ENCODE measurements at regions not wholly inside any gene's neighbourhood (a gene's known extent, or its start where the extent isn't known, plus 50 kb on each side); places are given as distances from the start of the nearest gene placed in this dataset.

DNA sequence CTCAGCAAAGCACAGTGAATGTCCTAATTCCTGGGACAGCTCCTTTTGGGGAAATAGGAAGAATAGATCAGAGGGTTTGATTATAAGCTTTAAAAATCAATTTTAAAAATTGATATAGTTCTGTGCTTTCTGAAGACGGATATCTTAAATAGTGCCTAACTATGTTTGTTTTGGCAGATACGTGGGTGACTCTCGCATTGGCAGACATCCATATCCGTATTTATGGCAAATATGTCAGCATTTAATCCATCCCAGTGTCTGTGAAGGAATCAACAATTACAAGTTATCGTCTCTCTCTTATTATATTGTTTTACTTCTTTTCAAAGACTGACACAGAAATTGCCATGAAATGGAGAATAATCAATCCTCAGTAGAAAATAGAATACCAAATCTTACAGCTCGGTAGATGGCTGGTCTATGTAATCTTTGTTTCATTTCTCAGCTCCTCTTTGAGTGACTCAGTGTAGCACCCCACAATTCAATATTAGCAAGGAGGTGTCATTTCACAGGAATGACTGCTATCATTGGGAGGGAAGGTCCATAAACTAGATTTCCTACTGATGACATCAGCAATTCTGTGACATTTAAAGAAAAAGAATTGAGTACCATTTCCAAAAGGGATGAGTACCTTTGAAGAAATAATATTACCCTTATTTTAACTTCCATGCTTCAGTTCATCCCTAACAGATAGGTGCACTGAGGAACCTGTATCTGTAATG lies 186.4 kb upstream of the NFE2L3 start:
- no peaks in the 10 kb centered on the region for H3K79me2 ChIP-seq (replicated peaks; ENCODE audit: insufficient read depth, low read length)
- no peak overlapping the region for H3K9ac ChIP-seq (ENCODE audit: low read length)
- H3K4me3 ChIP-seq (ENCODE audit: low read length), result no peak overlapping the region
- H3K27me3 ChIP-seq (ENCODE audit: insufficient read depth, low read depth, low read length), result no peaks in the 10 kb centered on the region
- H4K20me1 ChIP-seq (ENCODE audit: insufficient read depth), result no peaks in the 10 kb centered on the region
- no peak overlapping the region for H3K27ac ChIP-seq (ENCODE audit: low read length)
- TF ChIP-seq EP300 (conservative IDR thresholded peaks at IDR 0.05; ENCODE audit: poor library complexity, severe bottlenecking) (no peak), POLR2AphosphoS5 (IDR thresholded peaks at IDR 0.05) (peak; percentile 30)
- H3K4me2 ChIP-seq (ENCODE audit: low read length), result no peak overlapping the region
- H3K36me3 ChIP-seq (ENCODE audit: insufficient read depth, low read length), result no peaks in the 10 kb centered on the region
- H3K9me2 ChIP-seq (ENCODE audit: insufficient read depth, low read length), result no peaks in the 10 kb centered on the region
- no peaks in the 10 kb centered on the region for H3K9me3 ChIP-seq (ENCODE audit: low read length)
- no peak overlapping the region for H2AFZ ChIP-seq (ENCODE audit: low read depth, low read length)
- no peaks in the 10 kb centered on the region for H3F3A ChIP-seq (ENCODE audit: insufficient read depth, low read length, poor library complexity, severe bottlenecking)

GRCh38 chr7:25966469-25966868 lies 185.5 kb upstream of the NFE2L3 start:
- no peaks in the 10 kb centered on the region for H4K20me1 ChIP-seq (ENCODE audit: insufficient read depth)
- no peak overlapping the region for H2AFZ ChIP-seq (ENCODE audit: low read depth, low read length)
- H3K79me2 ChIP-seq (replicated peaks; ENCODE audit: insufficient read depth, low read length), result no peaks in the 10 kb centered on the region
- no peaks in the 10 kb centered on the region for H3K27me3 ChIP-seq (ENCODE audit: insufficient read depth, low read depth, low read length)
- no peak overlapping the region for H3K27ac ChIP-seq (ENCODE audit: low read length)
- no peak overlapping the region for H3K4me2 ChIP-seq (ENCODE audit: low read length)
- no peaks in the 10 kb centered on the region for H3K36me3 ChIP-seq (ENCODE audit: insufficient read depth, low read length)
- TF ChIP-seq EZH2 (IDR thresholded peaks at IDR 0.05; ENCODE audit: borderline replicate concordance, insufficient read depth, low read length, poor library complexity, severe bottlenecking), result no peak
- TF ChIP-seq MXI1 (conservative IDR thresholded peaks at IDR 0.05; ENCODE audit: poor library complexity, severe bottlenecking), result no peak
- no peak for TF ChIP-seq POLR2AphosphoS5 (IDR thresholded peaks at IDR 0.05)
- no peak for TF ChIP-seq SMC3 (conservative IDR thresholded peaks at IDR 0.05; ENCODE audit: poor library complexity)
- TF ChIP-seq, protein P1, sequence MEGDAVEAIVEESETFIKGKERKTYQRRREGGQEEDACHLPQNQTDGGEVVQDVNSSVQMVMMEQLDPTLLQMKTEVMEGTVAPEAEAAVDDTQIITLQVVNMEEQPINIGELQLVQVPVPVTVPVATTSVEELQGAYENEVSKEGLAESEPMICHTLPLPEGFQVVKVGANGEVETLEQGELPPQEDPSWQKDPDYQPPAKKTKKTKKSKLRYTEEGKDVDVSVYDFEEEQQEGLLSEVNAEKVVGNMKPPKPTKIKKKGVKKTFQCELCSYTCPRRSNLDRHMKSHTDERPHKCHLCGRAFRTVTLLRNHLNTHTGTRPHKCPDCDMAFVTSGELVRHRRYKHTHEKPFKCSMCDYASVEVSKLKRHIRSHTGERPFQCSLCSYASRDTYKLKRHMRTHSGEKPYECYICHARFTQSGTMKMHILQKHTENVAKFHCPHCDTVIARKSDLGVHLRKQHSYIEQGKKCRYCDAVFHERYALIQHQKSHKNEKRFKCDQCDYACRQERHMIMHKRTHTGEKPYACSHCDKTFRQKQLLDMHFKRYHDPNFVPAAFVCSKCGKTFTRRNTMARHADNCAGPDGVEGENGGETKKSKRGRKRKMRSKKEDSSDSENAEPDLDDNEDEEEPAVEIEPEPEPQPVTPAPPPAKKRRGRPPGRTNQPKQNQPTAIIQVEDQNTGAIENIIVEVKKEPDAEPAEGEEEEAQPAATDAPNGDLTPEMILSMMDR (IDR thresholded peaks at IDR 0.05; ENCODE audit: poor library complexity, severe bottlenecking), result no peak
- TF ChIP-seq RAD21 (conservative IDR thresholded peaks at IDR 0.05), result no peak
- no peak for TF ChIP-seq TAF1 (IDR thresholded peaks at IDR 0.05; ENCODE audit: low read depth)
- no peak for TF ChIP-seq EP300 (conservative IDR thresholded peaks at IDR 0.05; ENCODE audit: poor library complexity, severe bottlenecking)
- TF ChIP-seq, protein P2, sequence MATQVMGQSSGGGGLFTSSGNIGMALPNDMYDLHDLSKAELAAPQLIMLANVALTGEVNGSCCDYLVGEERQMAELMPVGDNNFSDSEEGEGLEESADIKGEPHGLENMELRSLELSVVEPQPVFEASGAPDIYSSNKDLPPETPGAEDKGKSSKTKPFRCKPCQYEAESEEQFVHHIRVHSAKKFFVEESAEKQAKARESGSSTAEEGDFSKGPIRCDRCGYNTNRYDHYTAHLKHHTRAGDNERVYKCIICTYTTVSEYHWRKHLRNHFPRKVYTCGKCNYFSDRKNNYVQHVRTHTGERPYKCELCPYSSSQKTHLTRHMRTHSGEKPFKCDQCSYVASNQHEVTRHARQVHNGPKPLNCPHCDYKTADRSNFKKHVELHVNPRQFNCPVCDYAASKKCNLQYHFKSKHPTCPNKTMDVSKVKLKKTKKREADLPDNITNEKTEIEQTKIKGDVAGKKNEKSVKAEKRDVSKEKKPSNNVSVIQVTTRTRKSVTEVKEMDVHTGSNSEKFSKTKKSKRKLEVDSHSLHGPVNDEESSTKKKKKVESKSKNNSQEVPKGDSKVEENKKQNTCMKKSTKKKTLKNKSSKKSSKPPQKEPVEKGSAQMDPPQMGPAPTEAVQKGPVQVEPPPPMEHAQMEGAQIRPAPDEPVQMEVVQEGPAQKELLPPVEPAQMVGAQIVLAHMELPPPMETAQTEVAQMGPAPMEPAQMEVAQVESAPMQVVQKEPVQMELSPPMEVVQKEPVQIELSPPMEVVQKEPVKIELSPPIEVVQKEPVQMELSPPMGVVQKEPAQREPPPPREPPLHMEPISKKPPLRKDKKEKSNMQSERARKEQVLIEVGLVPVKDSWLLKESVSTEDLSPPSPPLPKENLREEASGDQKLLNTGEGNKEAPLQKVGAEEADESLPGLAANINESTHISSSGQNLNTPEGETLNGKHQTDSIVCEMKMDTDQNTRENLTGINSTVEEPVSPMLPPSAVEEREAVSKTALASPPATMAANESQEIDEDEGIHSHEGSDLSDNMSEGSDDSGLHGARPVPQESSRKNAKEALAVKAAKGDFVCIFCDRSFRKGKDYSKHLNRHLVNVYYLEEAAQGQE (IDR thresholded peaks at IDR 0.05; ENCODE audit: borderline replicate concordance), result no peak
- H3K9me2 ChIP-seq (ENCODE audit: insufficient read depth, low read length), result no peaks in the 10 kb centered on the region
- H3F3A ChIP-seq (ENCODE audit: insufficient read depth, low read length, poor library complexity, severe bottlenecking), result no peaks in the 10 kb centered on the region
- no peaks in the 10 kb centered on the region for H3K9me3 ChIP-seq (ENCODE audit: low read length)
- no peak overlapping the region for H3K4me3 ChIP-seq (ENCODE audit: low read length)
- no peak overlapping the region for H3K9ac ChIP-seq (ENCODE audit: low read length)

All from neural cell (in vitro differentiated cells).